NCI-H2227 (cell line): ENCODE measurements at regions not wholly inside any gene's neighbourhood (a gene's known extent, or its start where the extent isn't known, plus 50 kb on each side); places are given as distances from the start of the nearest gene placed in this dataset.
"Not testable (repeated sequence)": the region's sequence is repeated elsewhere in the genome, so short reads cannot be mapped to it uniquely, and the experiment has no call there.

Experiments
- DNase-seq: peaks from one replicate; lab custom pipeline; 2025; ENCODE audit not compliant: unreplicated experiment; lab: John Stamatoyannopoulos, UW

DNA sequence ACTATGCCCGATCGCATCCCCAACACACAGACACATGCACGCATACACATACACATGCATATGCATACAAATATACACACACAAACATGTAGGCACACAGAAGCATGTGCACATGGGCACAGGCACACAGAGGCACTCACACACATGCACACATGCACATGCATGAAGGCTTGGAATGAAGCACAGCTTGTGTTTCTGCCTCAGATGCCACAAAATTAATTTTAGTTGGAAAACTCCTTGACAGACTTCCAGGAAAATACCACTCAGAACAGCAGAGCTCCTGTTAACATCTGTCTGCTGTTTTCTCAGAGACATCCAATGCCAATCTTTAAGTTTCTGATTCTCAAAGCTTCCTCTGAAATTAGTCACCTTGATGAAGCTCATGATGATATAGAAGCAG is 532.7 kb downstream of the RFC3 start:
- no peak for DNase-seq

DNA sequence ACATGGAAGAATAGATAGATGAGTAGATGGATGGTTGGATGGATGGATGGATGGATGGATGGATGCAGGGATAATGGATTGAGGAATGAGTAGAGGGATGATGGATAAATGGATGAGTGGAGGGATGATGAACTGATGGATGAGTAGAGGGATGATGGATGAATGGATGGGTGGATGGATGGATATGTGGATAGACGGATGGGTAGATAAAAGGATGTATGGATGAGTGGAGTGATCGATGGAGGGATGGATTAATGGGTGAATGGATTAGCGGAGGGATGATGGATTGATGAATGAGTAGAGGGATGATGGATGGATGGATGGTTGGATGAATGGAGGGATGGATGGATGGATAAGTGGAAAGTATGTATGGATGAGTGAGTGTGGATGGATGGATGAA is 533.2 kb downstream of the RFC3 start:
- no peak for DNase-seq

DNA sequence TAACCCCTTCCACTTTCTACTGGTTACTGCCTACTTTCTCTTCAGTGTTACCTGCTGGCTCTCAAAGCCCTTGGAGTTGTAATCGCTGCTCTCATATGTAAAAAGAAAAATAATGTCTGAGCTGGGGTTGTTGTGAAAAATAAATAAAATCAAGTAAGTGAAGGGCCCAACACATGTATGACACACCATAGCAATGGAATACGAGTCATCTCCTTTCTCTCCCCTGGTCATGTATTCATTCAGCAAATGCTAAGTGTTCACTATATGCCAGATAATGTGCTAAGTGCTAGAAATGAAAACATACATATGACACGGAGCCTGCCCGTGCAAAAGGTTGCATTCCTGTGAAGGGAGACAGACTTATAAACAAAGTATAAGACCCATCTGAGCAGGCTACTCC is 535.0 kb downstream of the RFC3 start:
- no peak for DNase-seq

DNA sequence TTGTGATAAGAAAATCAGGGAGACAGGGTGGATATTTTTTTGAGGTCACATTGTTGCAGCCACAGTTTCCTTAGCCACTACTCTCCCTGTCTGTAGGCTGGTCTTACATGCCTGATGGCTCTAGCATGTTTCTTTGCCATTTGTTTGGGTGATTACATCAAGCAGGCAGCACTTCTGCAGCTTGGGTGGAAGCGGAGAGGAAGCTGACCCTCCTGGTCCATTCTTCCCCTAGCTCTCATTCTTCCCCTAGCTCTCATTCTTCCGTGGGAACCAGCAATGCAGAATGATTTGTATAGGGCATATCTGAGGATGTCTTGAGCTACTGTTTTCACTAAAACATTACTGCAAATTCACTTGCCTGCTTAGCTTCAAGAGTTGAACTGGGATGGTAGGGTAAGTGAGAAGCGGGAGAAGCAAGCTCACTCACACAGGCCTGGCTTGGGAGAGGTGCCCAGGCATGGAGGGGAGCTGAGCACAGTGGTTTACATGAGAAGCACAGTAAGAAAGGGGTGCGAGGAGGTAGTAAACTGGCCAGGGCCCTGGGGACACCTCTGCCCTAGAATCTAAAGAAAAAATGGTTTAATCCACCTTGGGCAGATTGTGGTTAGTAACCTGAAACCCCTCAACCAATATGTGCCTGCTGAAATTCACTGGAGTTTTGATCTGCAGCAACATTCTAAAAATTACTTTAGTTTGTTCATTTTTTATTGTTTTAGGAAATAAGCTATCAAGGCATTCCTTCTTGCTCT is 538.9 kb downstream of the RFC3 start:
- no peak for DNase-seq

DNA sequence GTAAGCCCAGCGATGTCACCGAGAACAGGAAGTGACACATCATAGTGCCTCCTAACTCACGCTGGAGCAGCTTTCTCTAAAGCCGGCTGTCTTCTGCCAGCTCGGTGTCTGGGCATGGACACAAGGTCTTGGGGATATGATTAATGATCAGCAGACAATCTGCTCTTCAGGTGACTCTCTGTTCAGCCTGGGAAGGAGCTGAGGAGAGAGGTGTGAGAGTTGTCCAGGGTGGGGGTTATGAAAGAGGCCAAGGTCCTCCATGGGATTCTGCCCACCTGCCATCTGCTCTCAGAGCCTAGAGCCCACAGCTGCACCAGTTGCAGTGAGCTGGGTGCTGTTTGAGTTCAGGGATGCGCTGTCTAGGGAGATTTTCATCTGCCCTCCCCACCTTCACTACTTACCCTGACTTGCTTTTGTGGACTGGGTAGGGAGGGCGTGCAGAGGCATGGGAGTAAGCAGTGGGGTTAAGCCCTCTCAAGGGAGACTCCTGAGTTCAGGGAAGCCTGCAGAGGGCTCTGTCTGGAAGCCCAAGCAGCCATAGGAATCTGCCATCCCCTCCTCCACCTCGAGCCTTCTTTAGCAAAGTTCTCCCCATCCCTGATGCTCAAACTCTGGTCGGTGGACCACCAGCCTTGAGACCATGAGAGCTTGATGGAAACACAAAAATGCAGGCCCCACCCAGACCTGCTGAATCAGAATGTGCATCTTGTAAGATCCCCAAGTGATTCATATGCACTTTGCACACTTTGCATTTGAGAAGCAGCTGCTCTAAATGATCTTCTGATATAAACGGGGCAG is 539.7 kb downstream of the RFC3 start:
- no peak for DNase-seq

DNA sequence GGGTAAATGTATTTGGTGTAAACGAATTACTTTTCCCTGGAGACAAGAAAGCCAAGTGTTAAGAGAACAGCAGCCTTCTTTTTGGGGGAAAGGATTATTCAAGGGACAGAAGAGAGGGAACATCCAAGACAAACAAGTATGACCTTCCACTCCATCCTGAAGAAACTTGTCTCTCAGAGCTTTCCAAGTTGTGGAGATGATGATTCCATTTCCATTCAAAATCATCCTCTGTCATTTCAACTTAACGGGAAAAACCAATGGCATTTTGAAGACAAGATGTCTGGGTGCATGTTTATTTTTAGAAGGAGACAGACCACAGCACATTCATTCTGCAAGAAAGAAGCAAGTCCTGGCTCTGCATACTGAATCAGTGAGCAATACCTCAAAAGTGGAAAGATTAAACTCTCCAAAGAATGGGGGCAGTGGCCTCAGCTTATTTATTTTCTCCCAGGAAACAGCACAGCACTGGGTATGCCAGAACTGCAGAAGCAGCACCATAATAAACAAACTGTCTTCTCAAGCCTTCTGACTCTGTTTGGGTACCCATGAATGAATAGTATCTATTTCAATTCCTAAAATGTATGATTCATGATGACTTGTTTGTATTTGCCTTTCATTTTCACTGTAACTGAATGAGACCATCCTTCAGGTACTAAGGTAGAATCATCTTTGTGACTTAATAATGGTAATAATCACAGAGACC is 541.0 kb downstream of the RFC3 start:
- DNase-seq: no peak

DNA sequence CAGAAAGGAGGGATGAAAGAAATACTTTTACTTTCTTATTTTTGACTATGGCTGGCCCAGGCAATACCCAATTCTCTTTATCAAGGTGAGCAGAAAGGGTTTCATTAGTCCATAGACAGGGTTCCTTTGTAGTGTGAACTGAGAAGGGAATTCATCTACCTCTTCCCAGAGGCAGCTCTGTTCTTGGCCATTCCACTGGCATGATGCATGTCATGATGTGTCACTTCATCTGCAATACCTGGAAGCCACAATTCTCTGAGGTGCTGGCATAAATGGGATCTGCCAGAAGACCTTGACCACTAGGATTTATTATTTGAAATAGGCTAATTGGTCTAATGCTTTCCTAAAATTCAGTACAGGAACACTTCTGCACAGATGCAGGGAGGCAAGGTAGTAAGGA is 542.8 kb downstream of the RFC3 start:
- DNase-seq: no peak

DNA sequence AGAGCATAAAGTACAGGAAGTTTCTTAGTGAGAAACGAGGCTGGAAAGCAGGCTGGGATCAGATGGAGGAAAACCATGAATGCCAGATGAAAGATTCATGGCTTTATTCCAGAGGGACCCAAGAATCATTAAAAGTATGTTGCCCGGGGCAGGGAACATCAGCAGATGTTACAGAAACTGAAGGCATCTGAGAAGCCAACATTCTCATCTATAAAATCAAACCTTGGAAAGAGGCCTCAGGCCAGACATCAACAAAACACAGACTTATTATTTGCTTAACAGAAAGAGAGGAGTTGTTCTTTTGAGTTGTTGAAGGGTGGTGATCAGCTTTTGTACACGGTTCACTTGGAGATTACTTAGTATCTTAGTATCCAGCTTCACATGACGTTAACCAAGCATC is 543.6 kb downstream of the RFC3 start:
- DNase-seq: no peak

DNA sequence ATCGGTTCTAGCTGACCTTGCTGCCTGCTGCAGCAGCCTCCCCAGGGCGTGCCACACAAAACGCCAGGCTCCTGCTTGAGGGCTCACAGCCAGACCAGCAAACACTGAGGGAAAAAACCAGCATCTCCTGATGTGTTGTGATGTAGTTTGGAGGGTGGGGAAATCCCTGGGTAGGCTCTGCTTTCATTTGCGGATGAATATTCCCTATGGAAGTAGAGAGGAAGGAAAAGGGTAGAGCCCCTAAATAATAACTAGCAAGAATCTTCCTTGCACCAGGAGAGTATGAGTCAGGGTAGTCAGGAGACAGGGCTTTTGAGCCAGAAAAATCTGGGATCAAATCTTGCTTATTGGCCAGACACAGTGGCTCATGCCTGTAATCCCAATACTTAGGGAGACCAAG is 545.3 kb downstream of the RFC3 start:
- no peak for DNase-seq

DNA sequence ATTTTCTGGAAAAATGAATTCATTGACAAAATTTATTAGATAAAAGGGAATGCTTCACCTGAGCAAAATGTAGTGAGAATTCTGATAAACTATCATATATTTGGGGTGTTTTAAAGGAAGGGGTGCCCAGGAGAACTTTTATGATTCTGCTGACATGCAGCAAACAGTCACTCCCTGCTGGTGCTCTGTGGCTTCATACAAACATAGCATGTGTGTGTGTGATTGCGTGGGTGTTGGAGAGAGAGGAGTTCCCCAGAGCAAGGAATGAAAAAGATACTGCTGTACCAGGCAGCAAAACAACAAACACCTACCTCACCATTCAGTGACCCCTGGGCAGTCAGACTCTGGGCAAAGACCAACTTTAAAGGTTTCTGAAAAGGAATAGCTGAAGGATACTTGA is 546.7 kb downstream of the RFC3 start:
- no peak for DNase-seq

DNA sequence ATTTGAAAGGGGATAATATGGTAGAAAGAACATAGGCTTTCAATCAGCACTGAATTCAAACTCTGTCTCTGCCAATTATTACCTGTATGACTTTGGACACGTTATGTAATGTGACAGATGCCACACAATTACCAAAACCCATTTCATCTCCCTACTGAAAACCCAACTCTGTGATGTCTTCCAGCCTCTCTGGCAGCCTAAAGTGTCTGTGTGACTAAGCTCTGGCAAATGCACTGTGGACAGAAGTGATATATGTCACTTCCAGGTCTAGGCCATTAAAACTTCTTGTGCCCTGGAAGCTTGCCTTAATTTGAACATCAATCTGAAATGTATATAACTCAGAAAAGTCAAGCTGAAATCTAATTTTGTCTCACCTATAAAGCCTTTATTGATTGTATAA is 552.0 kb downstream of the RFC3 start:
- DNase-seq: no peak

DNA sequence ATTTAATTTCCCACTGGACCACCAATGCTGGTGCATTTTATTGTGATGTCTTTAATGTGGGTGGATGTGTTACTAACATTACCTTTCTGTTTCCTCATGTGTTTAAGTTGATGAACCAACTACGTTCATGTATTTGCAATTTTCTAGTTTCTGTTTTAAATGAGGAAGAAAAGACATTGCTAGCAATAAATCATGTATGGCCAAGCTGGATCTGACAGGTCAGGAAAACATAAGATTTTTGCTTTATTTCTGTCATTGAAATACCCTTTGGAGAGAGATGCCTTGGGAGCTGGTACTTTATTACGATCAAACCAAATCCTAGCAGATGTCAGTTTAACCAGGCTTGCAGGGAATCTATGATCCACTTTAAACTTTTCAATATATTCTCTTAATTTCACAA is 553.2 kb downstream of the RFC3 start:
- DNase-seq: no peak

DNA sequence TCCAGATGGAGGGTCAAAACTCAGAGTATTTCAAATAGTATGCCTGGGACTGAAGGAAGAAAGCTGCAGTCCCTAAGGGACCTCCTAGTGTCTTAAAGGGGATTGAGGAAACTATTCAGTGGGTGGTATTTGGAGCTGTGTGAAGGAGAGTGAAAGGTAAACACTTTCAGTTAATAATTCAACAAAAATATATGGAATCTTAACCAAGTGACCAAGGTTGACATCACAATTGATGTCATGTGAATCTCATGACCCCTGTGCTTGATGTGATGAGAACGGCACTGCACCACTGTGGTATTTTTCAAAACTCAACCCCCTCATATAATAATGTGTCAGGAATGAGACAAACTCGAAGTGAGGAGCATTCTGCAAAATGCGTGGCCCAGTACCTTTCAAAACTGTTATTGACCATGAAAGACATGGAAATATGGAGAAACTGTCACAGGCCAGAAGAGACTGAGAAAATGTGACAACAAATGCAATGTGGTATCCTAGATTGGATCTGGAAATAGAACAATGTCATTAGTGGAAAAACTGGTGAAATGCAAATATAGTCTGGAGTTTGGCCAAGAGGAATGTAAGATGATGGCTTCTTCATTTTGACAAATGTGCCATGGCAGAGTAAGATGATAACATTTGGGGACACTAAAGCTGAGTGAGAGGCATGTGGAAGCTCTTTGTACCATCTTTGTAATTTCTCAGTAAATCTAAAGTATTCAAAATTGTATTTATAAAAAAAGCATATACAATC is 553.9 kb downstream of the RFC3 start:
- DNase-seq: no peak

DNA sequence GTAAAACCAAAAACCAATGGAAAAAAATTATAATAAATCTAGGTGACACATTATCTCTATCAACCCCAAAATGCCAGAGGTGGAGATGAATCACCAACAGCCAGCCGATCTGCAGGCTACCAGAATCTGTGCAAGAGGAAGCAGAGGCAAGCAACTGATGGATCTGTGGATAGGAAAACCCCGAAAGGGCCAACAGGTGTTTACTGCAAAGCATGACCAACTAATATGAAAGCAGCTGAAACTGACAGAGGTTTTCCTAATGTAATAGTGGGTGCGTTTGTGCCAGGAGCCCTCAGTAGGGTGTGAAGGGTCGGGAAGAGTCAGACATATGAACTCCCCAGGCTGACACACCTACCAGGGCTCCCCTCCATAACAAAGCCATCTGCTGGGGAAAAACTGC is 554.6 kb downstream of the RFC3 start:
- no peak for DNase-seq

DNA sequence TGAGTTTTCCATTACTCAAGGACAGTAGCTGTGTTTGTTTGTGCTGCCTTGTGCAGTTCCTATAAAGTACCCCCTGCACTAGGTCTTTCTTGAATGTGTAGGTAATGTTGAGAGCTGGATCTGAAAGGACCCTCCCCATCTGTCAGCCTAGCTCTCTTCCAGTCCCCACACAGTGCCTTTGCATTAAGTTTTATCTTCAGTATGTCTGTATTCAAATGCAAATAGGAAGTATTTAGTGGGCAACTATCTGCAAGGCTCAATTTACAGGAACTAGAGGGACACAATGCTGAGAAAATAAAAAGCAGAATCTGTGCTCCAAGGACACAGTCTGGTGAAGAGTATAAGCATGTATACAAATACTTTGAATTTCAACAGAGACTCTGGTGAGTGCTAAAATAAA is 558.5 kb downstream of the RFC3 start:
- DNase-seq: no peak

DNA sequence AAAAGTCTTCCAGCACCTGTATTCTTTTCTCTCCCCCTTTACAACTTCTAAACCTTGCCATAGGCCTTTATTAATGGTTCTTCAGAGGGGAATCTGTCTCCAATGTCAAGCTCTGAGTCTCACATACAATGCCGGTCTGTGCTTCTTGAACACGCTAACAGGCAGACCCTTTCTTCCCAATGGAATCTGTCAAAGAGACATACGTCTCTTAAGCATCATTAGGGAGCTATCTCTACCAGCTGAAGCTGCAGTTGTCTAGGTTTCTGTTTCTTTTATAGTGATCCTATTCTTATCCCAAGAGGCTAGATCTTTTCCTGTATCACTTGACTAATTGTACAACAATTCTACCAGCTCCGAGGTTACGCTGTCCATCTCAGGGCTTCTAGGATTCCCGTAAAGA is 560.8 kb upstream of the NBEA start:
- no peak for DNase-seq

DNA sequence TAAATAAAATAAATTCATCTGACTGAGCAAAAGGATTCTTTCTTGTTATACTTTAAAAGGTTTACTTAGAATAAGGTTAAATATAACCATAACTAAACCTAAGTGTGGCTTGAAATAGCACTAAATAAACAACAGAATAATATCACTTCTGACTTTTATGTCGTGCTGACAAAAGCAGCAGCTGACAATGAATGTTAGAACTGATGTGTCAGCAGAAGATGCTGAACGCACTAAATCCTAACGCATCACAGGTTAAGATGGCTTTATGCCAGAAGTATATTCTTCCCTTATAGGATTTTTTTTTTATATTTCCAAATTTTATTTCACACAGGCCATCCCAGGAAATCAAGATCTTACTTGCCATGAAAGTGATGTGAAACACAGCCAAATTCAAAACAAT is 558.3 kb upstream of the NBEA start:
- DNase-seq: no peak

DNA sequence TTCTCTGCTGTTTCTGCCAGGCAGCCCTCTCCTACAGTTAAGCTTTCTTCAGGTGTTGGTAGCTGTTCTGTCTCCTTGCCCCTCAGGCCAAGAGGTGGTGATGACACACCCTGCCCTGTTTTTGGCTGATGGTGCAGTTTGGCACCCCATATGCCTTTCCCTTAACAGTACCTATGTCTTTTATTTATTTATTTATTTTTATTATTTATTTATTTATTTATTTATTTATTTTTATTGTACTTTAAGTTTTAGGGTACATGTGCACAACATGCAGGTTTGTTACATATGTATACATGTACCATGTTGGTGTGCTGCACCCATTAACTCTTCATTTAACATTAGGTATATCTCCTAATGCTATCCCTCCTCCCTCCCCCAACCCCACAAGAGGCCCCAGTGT is 555.8 kb upstream of the NBEA start:
- DNase-seq: not testable (repeated sequence)

DNA sequence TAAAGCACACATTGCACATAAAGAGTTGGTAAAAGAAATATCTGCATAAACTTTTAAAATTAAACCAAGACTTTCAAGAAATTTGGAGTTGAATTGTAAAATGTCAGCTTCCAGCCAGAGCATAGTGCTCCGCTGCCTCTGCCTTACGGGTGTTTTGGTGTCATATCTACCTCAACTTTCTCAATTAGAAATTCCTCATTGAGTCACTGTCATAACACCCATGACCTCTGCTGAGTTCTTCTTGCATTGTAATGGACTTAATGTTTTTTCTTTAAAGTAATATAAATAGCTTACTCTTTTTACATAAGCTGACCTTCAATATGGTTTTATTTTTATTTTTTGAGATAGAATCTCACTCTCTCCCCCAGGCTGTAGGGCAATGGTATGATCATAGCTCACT is 551.0 kb upstream of the NBEA start:
- DNase-seq: no peak

DNA sequence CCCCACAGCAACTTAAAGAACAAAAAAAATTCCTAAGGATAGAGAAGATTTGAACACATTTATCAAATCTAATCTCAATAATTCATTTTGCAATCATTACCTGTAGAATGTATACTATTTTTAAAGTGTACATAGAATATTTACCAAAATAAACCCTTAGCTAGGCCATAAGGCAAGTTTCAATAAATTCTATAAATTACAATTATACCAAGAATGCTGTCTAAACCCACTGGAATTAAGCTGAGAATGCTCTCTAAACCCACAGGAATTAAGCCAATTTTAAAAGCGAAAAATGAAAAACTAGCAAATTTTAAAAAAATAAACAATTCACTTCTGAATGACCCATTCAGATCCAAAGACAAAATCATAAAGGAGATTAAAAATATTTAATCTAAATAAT is 540.4 kb upstream of the NBEA start:
- no peak for DNase-seq

DNA sequence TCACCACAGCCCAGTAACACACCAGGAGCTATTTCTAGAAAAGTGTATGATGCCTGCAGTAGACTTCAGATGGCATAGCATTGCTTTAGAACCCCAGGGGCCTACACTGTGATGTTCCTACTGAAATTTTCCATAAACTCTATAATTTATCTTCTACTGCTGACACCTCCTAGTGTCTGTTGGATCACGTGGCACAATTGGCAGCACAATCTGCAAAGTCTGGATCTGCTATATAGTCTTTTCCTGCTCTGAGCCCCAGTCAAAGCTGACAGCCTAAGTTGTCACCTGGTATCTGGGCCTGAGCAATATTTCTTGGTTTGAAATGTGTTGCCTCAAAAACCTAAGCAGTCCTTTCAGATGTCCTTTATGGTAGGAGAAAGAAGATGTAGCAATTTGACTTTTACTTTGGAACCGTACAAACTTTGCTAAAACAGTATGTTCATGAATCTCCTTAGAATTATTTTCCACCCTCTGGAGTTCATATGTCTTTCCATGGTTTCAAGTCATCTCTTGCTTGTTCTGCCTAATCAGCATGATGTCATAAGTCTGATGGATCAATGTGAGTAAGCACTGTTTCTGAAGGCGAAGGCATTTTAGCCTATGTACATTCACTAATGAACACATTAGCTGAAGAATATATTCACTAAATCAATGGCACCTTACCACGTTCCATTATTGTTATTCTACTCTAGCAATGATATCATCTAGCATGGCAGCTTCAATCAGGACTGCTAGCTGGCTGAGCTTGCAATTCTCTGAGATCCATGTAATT is 536.5 kb upstream of the NBEA start:
- no peak for DNase-seq
